H7 (cell line): ENCODE measurements at regions not wholly inside any gene's neighbourhood (a gene's known extent, or its start where the extent isn't known, plus 50 kb on each side); places are given as distances from the start of the nearest gene placed in this dataset.
"Not testable (repeated sequence)": the region's sequence is repeated elsewhere in the genome, so short reads cannot be mapped to it uniquely, and the experiment has no call there.

ENCODE experiments used
- DNase-seq: peaks from one replicate; pipeline ENCODE4 v3.0.0; 2012
- H3K27me3 ChIP-seq: 2 replicates; pipeline ENCODE4 v1.6.0; 2011; ENCODE audit warnings: mild to moderate bottlenecking, low read length; ENCODE audit not compliant: control insufficient read depth, insufficient read depth
- H3K36me3 ChIP-seq: replicated peaks from 2 replicates; pipeline ENCODE4 v1.5.1; 2011; ENCODE audit warnings: low read length; ENCODE audit not compliant: control insufficient read depth, insufficient read depth
- H3K4me3 ChIP-seq: 2 replicates; pipeline ENCODE4 v1.5.1; 2011; ENCODE audit warnings: low read depth, mild to moderate bottlenecking, control low read depth, low read length, moderate library complexity; ENCODE audit not compliant: insufficient read depth

- not testable (repeated sequence) for H3K4me3 ChIP-seq, H3K27me3 ChIP-seq, DNase-seq, H3K36me3 ChIP-seq
Observed at GRCh38 chr1:178591811-178592210, 78.9 kb downstream of the TEX35 start.

- Histone ChIP-seq H3K27me3 (no peaks in the 10 kb centered on the region), H3K4me3 (no peak overlapping the region), H3K36me3 (no peaks in the 10 kb centered on the region)
- DNase-seq: no peak
Observed at GRCh38 chr1:178593515-178593914, 80.6 kb downstream of the TEX35 start.

- Histone ChIP-seq H3K36me3 (no peaks in the 10 kb centered on the region), H3K4me3 (no peak overlapping the region), H3K27me3 (no peaks in the 10 kb centered on the region)
- DNase-seq: no peak
Observed at GRCh38 chr1:178594133-178594532, 81.2 kb downstream of the TEX35 start.

- no peaks in the 10 kb centered on the region for H3K36me3 ChIP-seq
- no peaks in the 10 kb centered on the region for H3K27me3 ChIP-seq
- DNase-seq: no peak
- no peak overlapping the region for H3K4me3 ChIP-seq
Observed at GRCh38 chr1:178595491-178595890, 82.6 kb downstream of the TEX35 start.

GRCh38 chr1:178599087-178599486 is 86.2 kb downstream of the TEX35 start:
- H3K36me3 ChIP-seq: no peaks in the 10 kb centered on the region
- H3K4me3 ChIP-seq: no peak overlapping the region
- no peaks in the 10 kb centered on the region for H3K27me3 ChIP-seq
- no peak for DNase-seq

GRCh38 chr1:178599745-178600144 is 86.8 kb downstream of the TEX35 start:
- DNase-seq: no peak
- Histone ChIP-seq H3K4me3 (no peak overlapping the region), H3K36me3 (no peaks in the 10 kb centered on the region), H3K27me3 (no peaks in the 10 kb centered on the region)

- no peaks in the 10 kb centered on the region for H3K27me3 ChIP-seq
- no peaks in the 10 kb centered on the region for H3K36me3 ChIP-seq
- no peak overlapping the region for H3K4me3 ChIP-seq
- no peak for DNase-seq
Observed at GRCh38 chr1:178603926-178604325, 91.0 kb downstream of the TEX35 start.

- DNase-seq: no peak
- Histone ChIP-seq H3K36me3 (no peaks in the 10 kb centered on the region), H3K4me3 (no peak overlapping the region), H3K27me3 (no peaks in the 10 kb centered on the region)
Observed at GRCh38 chr1:178606839-178607238, 93.9 kb downstream of the TEX35 start.

GRCh38 chr1:178607718-178608408 is 95.0 kb downstream of the TEX35 start:
- H3K36me3 ChIP-seq: no peaks in the 10 kb centered on the region
- H3K27me3 ChIP-seq: no peaks in the 10 kb centered on the region
- no peak for DNase-seq
- no peak overlapping the region for H3K4me3 ChIP-seq

- Histone ChIP-seq H3K27me3 (no peaks in the 10 kb centered on the region), H3K36me3 (no peaks in the 10 kb centered on the region), H3K4me3 (no peak overlapping the region)
- no peak for DNase-seq
Observed at GRCh38 chr1:178609015-178609414, 96.1 kb downstream of the TEX35 start.

- H3K4me3 ChIP-seq, H3K27me3 ChIP-seq, DNase-seq, H3K36me3 ChIP-seq: not testable (repeated sequence)
Observed at GRCh38 chr1:178610690-178611410, 97.9 kb downstream of the TEX35 start.

GRCh38 chr1:178612261-178612660 is 99.4 kb downstream of the TEX35 start:
- no peak for DNase-seq
- no peaks in the 10 kb centered on the region for H3K27me3 ChIP-seq

GRCh38 chr1:178613271-178613945 is 100.5 kb downstream of the TEX35 start:
- no peak for DNase-seq
- H3K36me3 ChIP-seq: no peaks in the 10 kb centered on the region
- H3K4me3 ChIP-seq: no peak overlapping the region
- no peaks in the 10 kb centered on the region for H3K27me3 ChIP-seq

More at GRCh38 chr1:178612261-178612660, 99.4 kb downstream of the TEX35 start:
- H3K36me3 ChIP-seq: no peaks in the 10 kb centered on the region
- no peak overlapping the region for H3K4me3 ChIP-seq

- Histone ChIP-seq H3K4me3 (no peak overlapping the region), H3K36me3 (no peaks in the 10 kb centered on the region), H3K27me3 (no peaks in the 10 kb centered on the region)
- DNase-seq: no peak
Observed at GRCh38 chr1:178614286-178614685, 101.4 kb downstream of the TEX35 start.
